ENCODE measurements at regions not wholly inside any gene's neighbourhood (a gene's known extent, or its start where the extent isn't known, plus 50 kb on each side); places are given as distances from the start of the nearest gene placed in this dataset.
"Not testable (repeated sequence)": the region's sequence is repeated elsewhere in the genome, so short reads cannot be mapped to it uniquely, and the experiment has no call there.

DNA sequence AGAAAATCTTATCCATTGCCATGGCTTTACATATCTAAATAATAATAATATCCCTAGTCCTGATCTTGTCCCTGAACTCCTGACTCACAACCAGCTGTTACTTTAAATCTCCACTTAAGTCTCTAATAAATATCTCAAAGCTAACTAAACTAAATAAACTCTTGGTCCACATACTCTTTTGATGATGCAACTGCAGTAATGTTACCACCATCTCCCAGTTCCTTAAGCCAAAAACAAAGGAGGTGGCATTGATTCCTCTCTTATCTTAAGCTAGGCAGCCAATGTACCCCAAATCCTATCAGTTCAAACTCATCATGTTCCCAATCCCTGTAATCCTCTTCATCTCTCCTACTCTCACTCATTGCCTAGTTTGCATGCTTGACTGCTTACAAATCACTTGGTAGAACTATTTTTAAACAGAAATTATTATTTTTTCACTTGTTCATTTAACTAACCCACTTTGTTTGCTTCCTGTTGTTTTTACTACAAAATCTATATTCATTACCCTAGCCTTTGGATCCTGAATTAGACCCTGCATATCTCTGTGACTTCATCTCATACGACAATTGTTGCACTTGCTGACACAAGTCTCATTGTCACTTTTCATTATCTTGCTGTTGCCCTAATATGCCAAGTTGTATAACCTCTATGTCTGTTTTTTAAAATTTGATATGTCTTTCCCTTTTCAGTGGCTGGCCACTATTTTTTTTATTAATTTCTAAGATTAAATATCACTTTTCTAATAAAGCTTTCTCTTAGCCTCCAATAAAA lies 462.2 kb downstream of the ZPLD1 start:
- no peak overlapping the region for H3K4me3 ChIP-seq (ENCODE audit: low read depth, low read length)

DNA sequence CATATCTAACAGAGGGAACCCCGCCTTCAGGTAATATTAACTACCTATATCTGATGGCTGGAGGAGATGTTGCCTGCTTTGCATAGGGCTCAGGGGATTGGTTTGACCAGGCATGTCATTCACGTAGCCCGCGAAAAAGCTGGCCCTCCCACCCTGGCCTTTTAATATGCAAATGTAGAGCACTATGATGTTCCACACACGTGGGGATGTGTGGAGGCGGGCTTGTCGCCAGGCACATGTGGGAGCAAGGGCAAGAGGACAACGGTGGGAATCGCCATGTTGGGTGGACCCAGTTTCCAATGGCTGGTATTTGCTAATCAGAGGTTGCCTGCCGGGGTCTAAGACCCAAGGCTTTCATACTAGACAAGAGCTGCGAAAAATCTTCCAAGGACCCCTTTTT lies 469.8 kb downstream of the ZPLD1 start:
- no peak overlapping the region for H3K4me3 ChIP-seq (ENCODE audit: low read depth, low read length)

DNA sequence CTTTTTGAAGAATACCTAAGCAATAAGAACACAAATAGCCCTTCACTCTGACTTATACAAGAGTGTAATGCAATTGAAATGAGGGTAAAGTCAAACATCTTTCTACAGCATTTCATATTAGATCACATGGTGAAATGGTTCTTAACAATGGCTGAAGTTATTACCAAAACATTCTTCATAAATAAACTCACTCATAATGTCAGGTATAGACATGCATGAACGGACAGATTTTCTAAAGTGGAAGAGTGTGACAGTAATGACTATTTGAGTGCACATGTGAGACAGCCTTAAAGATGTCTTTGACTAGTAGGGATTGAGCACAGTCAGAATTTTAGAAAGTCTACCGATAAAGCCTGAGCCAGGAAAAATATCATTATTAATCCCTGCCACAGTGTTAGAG lies 471.0 kb downstream of the ZPLD1 start:
- H3K4me3 ChIP-seq (ENCODE audit: low read depth, low read length), result no peak overlapping the region

DNA sequence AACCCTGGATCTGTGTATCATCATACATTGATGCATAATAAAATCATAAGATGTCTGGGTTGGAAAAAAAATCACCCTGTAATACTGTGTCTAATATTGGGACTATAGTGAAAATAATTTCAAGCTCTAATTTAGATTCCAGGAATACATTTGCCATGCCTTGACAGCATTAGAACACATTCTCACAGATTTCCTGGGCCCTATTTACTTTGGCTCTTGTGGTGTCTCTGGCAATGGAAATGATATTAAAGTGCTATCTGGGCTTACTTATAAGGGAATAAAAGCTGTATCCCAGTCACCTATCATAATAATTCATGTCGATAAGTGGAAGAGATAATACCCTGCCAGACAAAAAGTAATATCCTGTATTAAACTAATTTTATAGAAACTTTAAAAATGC lies 472.0 kb downstream of the ZPLD1 start:
- H3K4me3 ChIP-seq (ENCODE audit: low read depth, low read length), result no peak overlapping the region

DNA sequence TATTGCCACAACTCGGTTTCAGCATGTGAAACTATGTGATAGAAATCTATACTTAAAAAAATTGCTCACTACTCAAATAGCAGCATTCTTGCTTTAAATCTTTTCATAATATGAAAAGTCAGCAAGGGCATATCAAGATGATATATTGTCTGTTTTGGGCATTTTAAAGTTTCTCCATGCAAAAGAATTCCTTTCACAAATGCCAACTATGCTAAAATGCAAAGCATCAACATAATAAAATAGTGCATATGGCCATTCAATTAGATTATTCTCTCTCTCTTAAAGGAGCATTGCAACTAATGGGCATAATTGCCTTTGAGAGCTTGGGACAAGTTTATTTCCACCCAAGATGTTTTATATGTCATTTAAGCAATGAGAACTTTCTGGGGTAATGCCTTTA lies 475.1 kb downstream of the ZPLD1 start:
- no peak overlapping the region for H3K4me3 ChIP-seq (ENCODE audit: low read depth, low read length)

DNA sequence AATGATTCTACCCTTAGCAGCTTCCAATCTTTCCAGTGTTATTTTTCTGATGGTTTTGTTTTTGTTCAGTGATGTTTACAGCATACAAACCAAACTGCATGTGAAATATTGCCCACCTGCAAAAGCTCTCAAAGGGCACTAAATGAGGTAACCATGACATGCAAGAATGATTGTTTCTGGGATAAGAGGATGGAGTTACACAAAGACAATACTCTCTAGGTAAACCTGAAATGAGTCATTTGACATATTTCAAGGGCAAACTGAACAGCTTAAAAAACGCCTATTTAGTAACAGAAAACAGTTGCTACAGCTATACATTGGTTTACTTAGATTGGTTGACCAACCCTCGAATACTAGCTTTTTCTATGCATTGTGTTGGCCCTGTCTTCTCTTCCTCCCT lies 481.7 kb downstream of the ZPLD1 start:
- H3K4me3 ChIP-seq (ENCODE audit: low read depth, low read length), result no peak overlapping the region

DNA sequence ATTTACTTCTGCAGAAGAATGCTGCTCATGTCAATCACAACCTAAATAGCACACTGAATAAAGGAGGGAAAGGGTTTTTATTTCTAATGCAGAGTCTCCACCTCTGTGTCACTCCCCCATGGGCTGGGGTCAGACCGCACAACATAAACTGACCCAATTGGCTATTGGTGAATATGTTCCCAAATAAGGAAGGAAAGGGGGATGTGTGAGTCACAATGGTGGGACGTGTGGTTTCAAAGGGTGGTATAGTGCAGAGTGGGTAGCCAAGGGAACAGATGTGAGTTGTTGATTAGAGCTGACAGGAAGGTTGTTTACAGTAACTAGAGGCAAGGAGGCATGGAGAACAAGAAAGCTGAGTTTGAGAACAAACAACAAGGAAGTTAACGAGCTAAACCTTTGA lies 491.8 kb downstream of the ZPLD1 start:
- no peak overlapping the region for H3K4me3 ChIP-seq (ENCODE audit: low read depth, low read length)

DNA sequence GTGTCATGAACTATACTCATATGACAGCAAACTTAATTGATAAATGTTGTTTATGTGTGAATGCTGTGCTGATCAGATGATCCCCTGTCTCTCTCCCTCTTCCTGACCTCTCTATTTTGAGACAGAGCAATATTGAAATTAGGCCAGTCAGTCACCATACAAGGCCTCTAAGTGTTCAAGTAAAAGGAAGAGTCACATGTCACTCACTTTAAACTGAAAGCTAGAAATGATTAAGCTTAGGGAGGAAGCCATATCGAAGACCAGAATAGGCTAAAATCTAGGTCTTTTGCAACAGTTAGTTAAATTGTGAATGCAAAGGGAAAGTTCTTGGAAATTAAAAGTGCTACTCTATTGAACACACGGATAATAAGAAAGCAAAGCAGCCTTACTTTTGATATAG lies 498.6 kb downstream of the ZPLD1 start:
- no peak overlapping the region for H3K4me3 ChIP-seq (ENCODE audit: low read depth, low read length)

DNA sequence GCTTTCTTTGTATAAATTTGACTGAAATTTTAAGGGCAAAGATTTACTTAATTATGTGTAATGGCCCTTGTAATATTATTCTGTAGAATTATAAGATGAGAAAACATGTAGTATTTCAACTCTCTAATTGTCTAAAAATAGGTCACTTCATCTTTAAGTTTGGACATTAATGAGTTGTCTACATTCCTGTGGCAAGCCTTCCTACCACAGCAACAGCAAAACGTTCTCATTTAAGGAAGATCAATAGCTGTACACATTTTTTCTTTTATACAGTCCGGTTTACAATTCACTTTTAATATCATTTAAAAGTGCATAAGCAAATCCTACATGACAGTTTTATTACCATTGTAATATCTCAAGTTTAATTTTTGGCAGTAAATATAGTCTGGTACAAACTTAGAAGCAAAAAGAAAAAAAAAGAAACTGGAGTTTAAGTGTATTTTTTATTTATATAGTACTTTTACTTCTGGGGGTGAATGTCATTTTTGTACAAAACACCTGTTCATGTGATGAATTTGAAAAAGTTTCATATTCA lies 501.8 kb downstream of the ZPLD1 start:
- no peak overlapping the region for H3K4me3 ChIP-seq (ENCODE audit: low read depth, low read length)

DNA sequence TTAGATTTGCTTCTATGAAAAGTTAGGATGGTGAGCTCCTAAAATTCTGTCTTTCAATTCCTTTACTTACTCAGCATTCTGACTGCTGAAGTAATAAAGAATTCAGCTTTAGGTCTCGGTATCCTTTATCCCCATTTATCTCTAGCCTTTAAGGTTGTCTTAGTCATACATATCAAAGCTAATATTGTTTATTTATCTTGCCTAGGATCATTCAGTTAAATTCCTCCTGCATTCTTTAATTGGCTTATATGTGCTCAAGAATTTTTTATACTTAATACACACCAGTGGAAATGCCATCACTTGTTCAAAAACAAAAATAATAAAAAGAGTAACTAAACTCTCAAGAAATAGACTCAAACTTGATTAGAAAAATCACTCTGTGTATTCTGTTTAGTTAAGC lies 507.0 kb downstream of the ZPLD1 start:
- no peak overlapping the region for H3K4me3 ChIP-seq (ENCODE audit: low read depth, low read length)

DNA sequence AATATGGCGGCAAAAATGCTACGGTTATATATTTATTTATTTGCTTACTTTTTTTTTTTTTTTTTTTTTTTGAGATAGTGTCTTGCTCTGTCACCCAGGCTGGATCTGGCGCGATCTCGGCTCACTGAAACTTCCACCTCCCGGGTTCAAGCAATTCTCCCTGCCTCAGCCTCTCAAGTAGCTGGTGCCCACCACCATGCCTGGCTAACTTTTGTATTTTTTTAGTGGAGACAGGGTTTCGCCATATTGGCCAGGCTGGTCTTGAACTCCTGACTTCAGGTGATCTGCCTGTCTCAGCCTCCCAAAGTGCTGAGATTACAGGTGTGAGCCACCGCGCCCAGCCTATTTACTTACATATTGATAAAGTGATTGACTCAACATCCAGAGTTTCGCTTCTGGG lies 511.6 kb downstream of the ZPLD1 start:
- H3K4me3 ChIP-seq (ENCODE audit: low read depth, low read length), result not testable (repeated sequence)

DNA sequence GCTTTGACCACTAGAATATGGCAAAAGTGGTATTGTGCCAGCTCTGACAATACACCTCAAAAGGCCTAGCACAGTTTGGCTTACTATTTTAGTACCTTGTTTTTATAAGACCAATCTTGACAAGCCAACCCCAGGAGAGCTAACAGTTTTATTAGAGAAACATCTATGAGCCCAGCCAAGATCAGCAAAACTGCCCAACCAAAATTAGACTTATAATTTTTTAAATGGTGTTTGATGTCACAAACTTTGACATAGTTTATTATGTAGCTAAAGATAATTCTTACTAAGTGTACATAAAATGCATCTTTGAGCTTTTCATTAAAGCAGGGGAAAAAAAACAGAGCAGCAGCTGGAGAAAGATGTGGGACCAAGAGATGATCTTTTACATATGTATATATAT lies 537.5 kb downstream of the ZPLD1 start:
- no peak overlapping the region for H3K4me3 ChIP-seq (ENCODE audit: low read depth, low read length)

DNA sequence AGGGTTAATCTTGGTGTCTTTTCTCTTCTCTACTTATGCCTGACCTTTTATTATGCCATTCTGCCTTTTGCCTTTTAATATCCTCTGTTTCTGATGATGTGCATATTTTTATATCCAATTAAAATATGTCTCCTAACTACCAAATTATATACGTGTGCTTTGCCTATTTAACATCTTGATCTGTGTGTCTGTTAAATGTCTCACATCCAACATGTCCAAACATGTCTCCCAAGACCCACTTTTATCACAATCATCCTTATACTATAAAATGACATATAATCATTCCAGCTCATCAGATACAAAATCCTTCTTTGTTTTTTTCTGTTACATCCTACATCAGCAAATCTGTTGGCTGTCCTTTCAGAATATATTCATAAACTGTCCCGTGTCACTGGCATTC lies 539.5 kb downstream of the ZPLD1 start:
- no peak overlapping the region for H3K4me3 ChIP-seq (ENCODE audit: low read depth, low read length)

DNA sequence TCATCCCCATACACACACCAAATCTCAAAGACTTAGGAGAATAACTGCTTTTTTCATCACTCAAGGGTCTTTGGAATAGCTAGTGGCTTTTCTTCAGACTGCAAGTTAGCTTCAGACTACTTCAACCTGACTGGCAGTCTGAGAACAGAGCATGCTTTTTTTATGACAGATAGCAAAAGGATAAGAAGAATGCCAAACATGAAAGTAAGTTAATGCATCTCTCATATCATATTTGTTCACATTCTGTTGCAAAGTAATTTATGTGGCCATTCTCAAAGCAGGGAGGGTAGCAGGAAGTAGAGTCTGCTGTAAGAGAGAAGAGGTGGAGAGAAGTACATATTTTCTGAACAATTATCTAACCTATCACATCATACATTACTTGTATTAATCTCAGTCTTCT lies 544.4 kb downstream of the ZPLD1 start:
- H3K4me3 ChIP-seq (ENCODE audit: low read depth, low read length), result no peak overlapping the region

DNA sequence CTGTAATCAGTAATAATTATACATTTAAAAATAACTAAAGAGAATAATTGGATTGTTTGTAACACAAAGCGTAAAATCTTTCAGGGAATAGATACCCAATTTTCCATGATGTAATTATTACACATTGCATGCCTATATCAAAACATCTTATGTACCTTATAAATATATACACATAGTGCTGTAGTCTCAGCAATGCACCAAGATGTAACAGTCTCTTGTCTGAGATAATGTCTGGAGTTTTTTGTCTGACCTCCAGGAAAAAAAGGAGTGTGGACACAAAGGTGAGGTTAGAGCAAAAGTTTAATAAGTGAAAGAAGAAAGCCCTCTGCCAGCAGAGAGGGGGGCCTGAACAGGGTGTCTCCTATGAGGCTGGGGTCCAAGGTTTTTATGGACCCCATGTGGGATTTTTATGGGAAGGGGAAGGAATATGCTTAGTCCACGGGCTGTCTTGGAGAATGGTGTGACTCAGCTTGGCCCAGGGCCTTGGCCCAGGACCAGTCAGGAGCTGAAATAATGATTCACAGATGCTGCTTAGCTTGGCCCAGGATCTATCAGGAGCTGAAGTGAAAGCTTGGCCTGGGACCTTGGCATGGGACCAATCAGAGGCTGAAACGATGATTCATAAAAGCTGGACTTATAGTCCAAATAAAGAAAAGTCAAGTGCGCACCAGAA lies 545.0 kb downstream of the ZPLD1 start:
- no peak overlapping the region for H3K4me3 ChIP-seq (ENCODE audit: low read depth, low read length)

DNA sequence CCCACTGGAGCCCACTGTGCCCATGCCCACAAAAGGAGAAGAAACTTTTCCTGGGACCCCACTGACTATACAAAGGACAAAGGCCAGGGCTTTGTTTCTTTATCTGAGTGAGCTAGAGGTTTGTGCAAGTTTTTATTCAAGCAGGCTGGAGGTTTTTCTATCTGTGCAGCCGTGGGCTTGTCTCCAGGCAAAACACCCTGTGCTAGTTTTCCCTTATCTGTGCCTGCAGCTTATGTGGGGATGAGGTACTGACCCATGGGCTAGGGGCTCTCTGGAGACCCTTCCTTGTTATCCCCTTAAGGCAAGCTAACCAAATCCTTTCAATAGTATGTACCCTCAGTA lies 545.5 kb downstream of the ZPLD1 start:
- no peak overlapping the region for H3K4me3 ChIP-seq (ENCODE audit: low read depth, low read length)

DNA sequence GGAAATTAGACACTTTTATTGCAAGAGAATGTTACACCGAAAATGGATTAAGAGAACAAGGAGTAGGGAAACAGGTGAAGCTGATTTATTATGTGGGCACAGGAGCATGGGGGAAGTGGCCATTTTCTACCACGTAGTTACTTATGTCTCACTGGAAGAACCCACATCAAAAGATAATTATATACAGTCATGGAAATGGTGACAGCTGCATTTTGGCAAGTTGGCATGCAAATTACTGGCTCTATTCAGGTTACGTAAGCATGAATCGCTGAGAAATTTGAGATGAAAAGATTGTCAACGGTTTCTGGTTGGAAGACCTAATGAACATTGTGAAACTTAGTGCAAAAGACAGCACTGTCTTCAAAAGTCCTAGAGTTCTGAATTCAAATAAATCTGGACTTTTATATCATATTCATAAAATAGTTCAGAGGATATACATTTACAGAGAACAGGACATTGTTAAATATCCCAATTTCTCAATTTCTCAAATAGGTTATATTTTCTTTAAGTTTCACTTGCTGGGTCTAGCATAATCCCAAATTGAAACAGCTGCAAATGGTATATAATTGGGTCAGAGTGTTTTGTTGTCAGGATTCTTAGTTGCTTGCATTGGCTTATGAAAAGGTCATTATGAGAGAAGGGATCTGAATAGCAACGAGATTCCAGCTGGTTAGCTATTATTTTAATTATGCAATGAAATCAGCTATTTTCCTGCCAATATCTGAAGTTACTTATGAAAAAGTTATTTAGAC lies 567.8 kb downstream of the ZPLD1 start:
- no peak overlapping the region for H3K4me3 ChIP-seq (ENCODE audit: low read depth, low read length)

DNA sequence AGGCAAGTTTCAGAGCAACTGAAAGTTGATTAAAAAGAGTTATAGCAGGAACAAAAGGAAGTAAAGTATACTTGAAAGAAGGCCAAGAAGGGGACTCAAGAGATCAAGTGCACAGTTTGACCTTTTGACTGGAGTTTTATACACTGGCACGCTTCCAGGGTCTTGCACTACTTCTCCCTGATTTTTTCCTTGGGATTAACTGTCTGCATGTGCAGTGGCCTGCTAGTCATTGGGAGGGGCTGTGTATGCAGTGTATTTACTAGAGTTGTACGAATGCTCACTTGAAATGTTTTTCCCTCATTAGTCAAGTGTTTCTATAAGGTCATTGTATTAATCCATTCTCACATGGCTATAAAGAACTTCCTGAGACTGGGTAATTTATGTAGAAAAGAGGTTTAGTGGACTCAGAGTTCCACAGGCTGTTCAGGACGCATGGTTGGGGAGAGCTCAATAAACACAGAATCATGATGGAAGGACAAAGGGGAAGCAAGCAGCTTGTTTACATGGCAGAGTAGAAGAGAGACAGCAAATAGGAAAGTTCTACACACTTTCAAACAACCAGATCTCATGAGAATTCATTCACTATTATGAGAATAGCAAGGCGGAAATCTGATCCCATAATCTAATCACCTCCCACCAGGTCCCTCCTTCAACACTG lies 571.8 kb downstream of the ZPLD1 start:
- H3K4me3 ChIP-seq (ENCODE audit: low read depth, low read length), result no peak overlapping the region

DNA sequence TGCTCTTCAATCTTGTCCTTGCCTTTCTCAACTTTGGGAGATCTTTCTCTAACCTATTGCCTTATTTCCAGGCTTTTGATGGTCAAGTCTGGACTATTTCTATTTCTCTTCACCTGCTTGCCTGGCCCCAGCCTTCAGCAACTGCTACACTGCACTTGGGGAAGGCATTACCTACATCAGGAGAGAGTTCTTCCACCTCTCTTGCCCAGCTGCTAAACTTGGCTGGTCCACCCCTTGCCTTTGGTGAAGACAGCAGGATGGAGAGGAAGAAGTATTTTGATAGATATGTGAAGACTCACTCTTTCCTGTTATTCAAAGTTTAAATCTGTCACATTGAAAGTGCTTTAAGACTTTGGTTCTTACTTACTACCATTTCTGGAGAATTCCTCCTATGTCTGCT lies 574.8 kb downstream of the ZPLD1 start:
- H3K4me3 ChIP-seq (ENCODE audit: low read depth, low read length), result no peak overlapping the region

DNA sequence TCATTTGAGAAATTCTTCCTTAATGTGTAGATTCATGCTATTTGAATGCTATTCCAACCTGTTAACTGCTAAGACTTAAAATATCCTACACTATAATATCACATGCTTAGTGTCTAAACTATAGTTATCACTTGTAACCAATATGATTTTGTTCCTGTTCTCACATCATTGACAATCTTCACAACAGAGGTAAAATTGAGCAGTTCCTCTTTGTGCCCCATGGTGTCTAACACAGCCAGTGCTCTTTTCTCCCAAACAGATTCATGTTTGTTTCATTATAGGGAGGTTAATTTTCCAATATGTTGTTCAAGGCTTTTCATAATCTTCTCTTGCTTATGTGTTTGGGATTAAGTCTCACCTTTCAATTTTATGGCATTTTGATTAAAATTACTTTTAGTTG lies 591.1 kb downstream of the ZPLD1 start:
- H3K4me3 ChIP-seq (ENCODE audit: low read depth, low read length), result no peak overlapping the region

DNA sequence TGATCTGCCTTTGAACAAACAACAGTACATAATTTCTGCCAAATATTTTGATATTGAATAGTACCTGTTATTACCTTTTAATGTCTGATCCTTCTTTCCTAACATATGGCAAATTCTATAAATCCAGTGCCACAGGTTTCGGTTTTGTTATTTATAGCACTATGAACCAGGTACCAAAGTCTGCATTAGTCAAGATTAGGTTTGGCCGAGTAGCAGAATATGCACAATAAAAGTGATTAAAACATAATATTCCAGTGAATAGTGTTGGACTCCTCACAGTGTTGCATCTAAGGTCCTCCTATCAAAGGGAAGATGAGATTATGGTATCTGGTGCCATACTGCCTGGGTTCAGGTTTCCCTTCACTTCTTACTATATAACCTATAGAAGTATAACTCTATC lies 599.0 kb downstream of the ZPLD1 start:
- no peak overlapping the region for H3K4me3 ChIP-seq (ENCODE audit: low read depth, low read length)
